ENCODE measurements at regions not wholly inside any gene's neighbourhood (a gene's known extent, or its start where the extent isn't known, plus 50 kb on each side); places are given as distances from the start of the nearest gene placed in this dataset.
"Not testable (repeated sequence)": the region's sequence is repeated elsewhere in the genome, so short reads cannot be mapped to it uniquely, and the experiment has no call there.

DNA sequence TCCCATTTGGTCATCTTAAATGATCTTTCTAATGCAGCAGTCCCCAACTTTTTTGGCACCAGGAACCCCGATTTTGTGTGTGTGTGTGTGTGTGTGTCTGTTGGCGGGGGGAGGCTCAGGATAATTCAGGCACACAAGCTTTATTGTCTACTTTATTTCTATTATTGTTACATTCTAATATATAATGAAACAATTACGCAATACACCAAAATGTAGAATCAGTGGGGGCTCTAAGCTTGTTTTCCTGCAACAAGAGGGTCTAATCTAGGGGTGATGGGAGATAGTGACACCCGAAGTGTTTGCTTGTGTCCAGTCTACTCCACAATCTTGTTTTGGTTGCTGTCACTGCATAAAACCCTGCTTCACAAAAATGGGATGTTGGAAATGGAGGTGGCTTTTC lies 621.1 kb upstream of the LRFN5 start:
- Histone ChIP-seq H3K27ac (no peak overlapping the region), H3K27me3 (no peaks in the 10 kb centered on the region), H3K9me3 (no peaks in the 10 kb centered on the region), H3K4me1 (no peaks in the 10 kb centered on the region), H3K4me3 (no peak overlapping the region), H3K36me3 (replicated peaks in 1 of 2; ENCODE audit: insufficient read depth in 1 of 2, low read depth in 2 of 2) (no peaks in the 10 kb centered on the region)
- DNase-seq (no peak), ATAC-seq (no peak)
- 47 to 49% methylated on average over 4 of the region's 4 CpGs for WGBS, 2 donors
- TF ChIP-seq POLR2A (IDR thresholded peaks at IDR 0.05) = no peak
- TF ChIP-seq, protein P1, sequence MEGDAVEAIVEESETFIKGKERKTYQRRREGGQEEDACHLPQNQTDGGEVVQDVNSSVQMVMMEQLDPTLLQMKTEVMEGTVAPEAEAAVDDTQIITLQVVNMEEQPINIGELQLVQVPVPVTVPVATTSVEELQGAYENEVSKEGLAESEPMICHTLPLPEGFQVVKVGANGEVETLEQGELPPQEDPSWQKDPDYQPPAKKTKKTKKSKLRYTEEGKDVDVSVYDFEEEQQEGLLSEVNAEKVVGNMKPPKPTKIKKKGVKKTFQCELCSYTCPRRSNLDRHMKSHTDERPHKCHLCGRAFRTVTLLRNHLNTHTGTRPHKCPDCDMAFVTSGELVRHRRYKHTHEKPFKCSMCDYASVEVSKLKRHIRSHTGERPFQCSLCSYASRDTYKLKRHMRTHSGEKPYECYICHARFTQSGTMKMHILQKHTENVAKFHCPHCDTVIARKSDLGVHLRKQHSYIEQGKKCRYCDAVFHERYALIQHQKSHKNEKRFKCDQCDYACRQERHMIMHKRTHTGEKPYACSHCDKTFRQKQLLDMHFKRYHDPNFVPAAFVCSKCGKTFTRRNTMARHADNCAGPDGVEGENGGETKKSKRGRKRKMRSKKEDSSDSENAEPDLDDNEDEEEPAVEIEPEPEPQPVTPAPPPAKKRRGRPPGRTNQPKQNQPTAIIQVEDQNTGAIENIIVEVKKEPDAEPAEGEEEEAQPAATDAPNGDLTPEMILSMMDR (IDR thresholded peaks at IDR 0.05) = no peak
- intact Hi-C loops (cut with DNase I) = no loop called here

DNA sequence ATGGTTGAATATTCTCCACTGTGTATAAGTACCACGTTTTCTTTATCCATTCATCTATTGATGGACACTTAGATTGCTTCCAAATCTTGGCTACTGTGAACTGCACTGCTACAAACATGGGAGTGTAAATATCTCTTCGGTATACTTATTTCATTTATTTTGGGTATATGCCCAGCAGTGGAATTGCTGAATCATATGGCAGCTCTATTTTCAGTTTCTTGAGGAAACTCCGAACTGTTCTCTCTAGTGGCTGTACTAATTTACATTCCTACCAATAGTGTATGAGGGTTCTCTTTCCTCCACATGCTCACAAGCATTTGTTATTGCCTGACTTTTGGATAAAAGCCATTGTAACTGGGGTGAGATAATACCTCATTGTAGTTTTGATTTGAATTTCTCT lies 623.1 kb upstream of the LRFN5 start:
- no peaks in the 10 kb centered on the region for H3K36me3 ChIP-seq (replicated peaks in 1 of 2; ENCODE audit: insufficient read depth in 1 of 2, low read depth in 2 of 2)
- WGBS, 2 donors = 27 to 36% methylated on average over 3 of the region's 3 CpGs
- H3K4me1 ChIP-seq = no peaks in the 10 kb centered on the region
- no peak overlapping the region for H3K4me3 ChIP-seq
- no peak overlapping the region for H3K27ac ChIP-seq
- no peaks in the 10 kb centered on the region for H3K27me3 ChIP-seq
- H3K9me3 ChIP-seq = no peaks in the 10 kb centered on the region
- ATAC-seq (no peak), DNase-seq (no peak)
- TF ChIP-seq, protein P1 (IDR thresholded peaks at IDR 0.05) = no peak
- TF ChIP-seq POLR2A (IDR thresholded peaks at IDR 0.05) = no peak
- intact Hi-C loops (cut with DNase I) = no loop called here

- no peaks in the 10 kb centered on the region for H3K9me3 ChIP-seq
Observed at GRCh38 chr14:40981247-40981646, 625.4 kb upstream of the LRFN5 start.

DNA sequence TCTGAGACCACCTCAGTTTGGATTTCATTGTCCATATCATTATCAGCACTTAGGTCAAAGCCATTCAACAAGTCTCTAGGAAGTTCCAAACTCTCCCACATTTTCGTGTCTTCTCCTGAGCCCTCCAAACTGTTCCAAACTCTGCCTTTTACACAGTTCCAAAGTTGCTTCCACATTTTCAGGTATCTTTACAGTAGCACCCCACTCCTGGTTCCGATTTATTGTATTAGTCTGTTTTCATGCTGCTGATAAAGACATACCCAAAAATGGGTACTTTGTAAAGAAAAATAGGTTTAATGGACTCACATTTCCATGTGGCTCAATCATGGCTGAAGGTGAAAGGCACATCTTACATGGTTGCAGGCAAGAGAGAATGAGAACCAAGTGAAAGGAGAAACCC lies 646.4 kb upstream of the LRFN5 start:
- H3K9me3 ChIP-seq; H3K4me3 ChIP-seq; H3K27me3 ChIP-seq; ATAC-seq; DNase-seq; H3K4me1 ChIP-seq; H3K27ac ChIP-seq; H3K36me3 ChIP-seq (replicated peaks in 1 of 2; ENCODE audit: insufficient read depth in 1 of 2, low read depth in 2 of 2); intact Hi-C loops (cut with DNase I): not testable (repeated sequence)
- WGBS, 2 donors = 47 to 56% methylated on average over 2 of the region's 2 CpGs

More at GRCh38 chr14:40981247-40981646, 625.4 kb upstream of the LRFN5 start:
- no peaks in the 10 kb centered on the region for H3K4me1 ChIP-seq
- ATAC-seq (no peak), DNase-seq (no peak)
- no peaks in the 10 kb centered on the region for H3K36me3 ChIP-seq (replicated peaks in 1 of 2; ENCODE audit: insufficient read depth in 1 of 2, low read depth in 2 of 2)
- intact Hi-C loops (cut with DNase I) = no loop called here
- WGBS, 2 donors = 63 to 70% methylated on average over 3 of the region's 3 CpGs
- TF ChIP-seq, protein P1 (IDR thresholded peaks at IDR 0.05) = no peak
- no peak for TF ChIP-seq POLR2A (IDR thresholded peaks at IDR 0.05)
- no peak overlapping the region for H3K27ac ChIP-seq
- no peak overlapping the region for H3K4me3 ChIP-seq
- H3K27me3 ChIP-seq = no peaks in the 10 kb centered on the region

DNA sequence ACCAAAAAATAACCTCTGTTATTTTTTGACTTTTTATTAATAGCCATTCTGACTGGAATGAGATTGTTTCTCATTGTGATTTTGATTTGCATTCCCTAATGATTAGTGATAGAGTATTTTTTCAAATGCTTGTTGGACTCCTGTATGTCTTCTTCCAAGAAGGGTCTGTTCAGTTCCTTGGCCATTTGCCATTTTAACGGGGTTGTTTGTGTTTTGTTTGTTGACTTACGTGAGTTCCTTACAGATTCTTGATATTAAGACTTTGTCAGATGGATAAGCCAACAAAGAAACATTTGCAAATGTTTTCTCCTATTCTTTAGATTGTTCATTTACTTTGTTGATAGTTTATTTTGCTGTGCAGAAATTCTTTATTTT lies 651.6 kb upstream of the LRFN5 start:
- no peaks in the 10 kb centered on the region for H3K4me1 ChIP-seq
- H3K27ac ChIP-seq = no peak overlapping the region
- H3K9me3 ChIP-seq = no peaks in the 10 kb centered on the region
- no peaks in the 10 kb centered on the region for H3K27me3 ChIP-seq
- ATAC-seq (no peak), DNase-seq (no peak)
- TF ChIP-seq, protein P1 (IDR thresholded peaks at IDR 0.05) = no peak
- no peak for TF ChIP-seq POLR2A (IDR thresholded peaks at IDR 0.05)
- 48 to 65% methylated on average over 2 of the region's 2 CpGs for WGBS, 2 donors
- H3K4me3 ChIP-seq = no peak overlapping the region
- intact Hi-C loops (cut with DNase I) = no loop called here
- H3K36me3 ChIP-seq (replicated peaks in 1 of 2; ENCODE audit: insufficient read depth in 1 of 2, low read depth in 2 of 2) = no peaks in the 10 kb centered on the region

GRCh38 chr14:40954448-40955130 lies 652.1 kb upstream of the LRFN5 start:
- H3K4me3 ChIP-seq; H3K27me3 ChIP-seq; intact Hi-C loops (cut with DNase I); H3K9me3 ChIP-seq; H3K4me1 ChIP-seq; ATAC-seq; H3K36me3 ChIP-seq (replicated peaks in 1 of 2; ENCODE audit: insufficient read depth in 1 of 2, low read depth in 2 of 2); DNase-seq; H3K27ac ChIP-seq: not testable (repeated sequence)
- 74 to 85% methylated on average over 26 to 32 of the region's 34 CpGs for WGBS, 2 donors
